ENCODE measurements at regions not wholly inside any gene's neighbourhood (a gene's known extent, or its start where the extent isn't known, plus 50 kb on each side); places are given as distances from the start of the nearest gene placed in this dataset.

DNA sequence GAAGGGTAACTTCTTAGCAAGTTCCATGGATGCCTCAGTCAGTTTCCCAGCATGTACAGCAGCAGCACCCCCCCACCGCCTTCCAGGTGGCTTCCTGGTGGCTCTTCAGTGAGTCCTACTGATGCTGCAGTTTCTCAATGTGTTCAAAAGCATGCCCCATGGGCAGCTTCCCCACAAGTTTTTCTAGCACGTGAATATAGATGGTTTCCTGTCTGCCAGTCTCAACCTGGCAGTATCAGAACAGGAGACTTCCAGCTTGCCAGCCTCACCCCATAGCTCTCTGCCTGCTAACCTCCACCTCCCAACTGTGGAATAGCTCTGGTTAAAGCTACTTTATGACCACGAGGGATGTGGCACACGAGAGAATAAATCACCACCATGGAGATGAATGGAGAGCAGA lies 188.3 kb upstream of the SLCO3A1 start:
- TF ChIP-seq, protein P1, sequence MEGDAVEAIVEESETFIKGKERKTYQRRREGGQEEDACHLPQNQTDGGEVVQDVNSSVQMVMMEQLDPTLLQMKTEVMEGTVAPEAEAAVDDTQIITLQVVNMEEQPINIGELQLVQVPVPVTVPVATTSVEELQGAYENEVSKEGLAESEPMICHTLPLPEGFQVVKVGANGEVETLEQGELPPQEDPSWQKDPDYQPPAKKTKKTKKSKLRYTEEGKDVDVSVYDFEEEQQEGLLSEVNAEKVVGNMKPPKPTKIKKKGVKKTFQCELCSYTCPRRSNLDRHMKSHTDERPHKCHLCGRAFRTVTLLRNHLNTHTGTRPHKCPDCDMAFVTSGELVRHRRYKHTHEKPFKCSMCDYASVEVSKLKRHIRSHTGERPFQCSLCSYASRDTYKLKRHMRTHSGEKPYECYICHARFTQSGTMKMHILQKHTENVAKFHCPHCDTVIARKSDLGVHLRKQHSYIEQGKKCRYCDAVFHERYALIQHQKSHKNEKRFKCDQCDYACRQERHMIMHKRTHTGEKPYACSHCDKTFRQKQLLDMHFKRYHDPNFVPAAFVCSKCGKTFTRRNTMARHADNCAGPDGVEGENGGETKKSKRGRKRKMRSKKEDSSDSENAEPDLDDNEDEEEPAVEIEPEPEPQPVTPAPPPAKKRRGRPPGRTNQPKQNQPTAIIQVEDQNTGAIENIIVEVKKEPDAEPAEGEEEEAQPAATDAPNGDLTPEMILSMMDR (conservative IDR thresholded peaks at IDR 0.05; ENCODE audit: low read length), result no peak
- no peak for TF ChIP-seq EZH2phosphoT487 (IDR thresholded peaks at IDR 0.05; ENCODE audit: borderline replicate concordance, low read depth, low read length)
